ENCODE measurements at regions not wholly inside any gene's neighbourhood (a gene's known extent, or its start where the extent isn't known, plus 50 kb on each side); places are given as distances from the start of the nearest gene placed in this dataset.

DNA sequence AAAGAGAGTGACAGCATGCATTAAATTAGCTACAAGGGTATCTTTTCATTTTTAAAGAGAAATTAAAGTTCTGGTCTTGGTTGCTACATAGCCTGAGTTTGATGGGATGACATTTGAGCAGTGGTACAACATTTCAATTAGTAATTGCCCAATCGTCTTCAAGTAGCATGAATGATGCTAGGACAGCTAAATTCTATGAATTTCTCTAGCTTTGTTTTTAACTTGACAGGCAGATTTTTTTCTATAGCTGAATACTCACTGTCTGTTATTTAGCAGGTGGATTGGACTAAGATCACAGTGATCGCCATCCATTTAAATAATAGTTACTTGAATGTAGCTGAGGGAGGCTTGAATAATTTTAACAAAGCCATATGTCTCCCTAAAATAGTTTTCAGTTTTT is 162.2 kb downstream of the OXSM start:
- no peak for TF ChIP-seq EZH2 (IDR thresholded peaks at IDR 0.05; ENCODE audit: borderline replicate concordance, low read depth, low read length, severe bottlenecking)
- no peak for TF ChIP-seq CTCF (IDR thresholded peaks at IDR 0.05; ENCODE audit: extremely low read depth in 1 of 2, insufficient read depth in 1 of 2, low read depth in 1 of 2, low read length in 2 of 2)
- no peak for TF ChIP-seq POLR2AphosphoS5 (IDR thresholded peaks at IDR 0.05; ENCODE audit: insufficient read depth, low read depth, low read length)
- no peak for TF ChIP-seq POLR2A (IDR thresholded peaks at IDR 0.05; ENCODE audit: low read depth, low read length)
- TF ChIP-seq MAX (IDR thresholded peaks at IDR 0.05; ENCODE audit: insufficient read depth, insufficient read length): no peak
- no peak for TF ChIP-seq MYC (IDR thresholded peaks at IDR 0.05; ENCODE audit: low read depth, low read length)

All from endothelial cell of umbilical vein (primary cell).